Activated T-helper 1 cell treated with anti-CD3 and anti-CD28 coated beads, Interleukin-12 subunit alpha, Interleukin-12 subunit beta, Interleukin-2, Interleukin-4 antibody, amounts not matched to agents 30 ng/mL and 10 ng/mL and 1 ng/mL, durations not matched to agents 14 hours and 24 hours and 36 hours (primary cell): ENCODE measurements at regions not wholly inside any gene's neighbourhood (a gene's known extent, or its start where the extent isn't known, plus 50 kb on each side); places are given as distances from the start of the nearest gene placed in this dataset.

ENCODE experiments used
- DNase-seq: peaks from one replicate; pipeline ENCODE4 v3.0.0; 2021; ENCODE audit warnings: low spot score
- H3K27ac Mint-ChIP-seq: one replicate; pipeline ENCODE4 v1.8.0; 2021; ENCODE audit warnings: mild to moderate bottlenecking, mixed read lengths
- H3K27me3 Mint-ChIP-seq: one replicate; pipeline ENCODE4 v1.8.0; 2022; ENCODE audit warnings: mild to moderate bottlenecking, moderate library complexity, mixed read lengths; ENCODE audit not compliant: insufficient read depth
- H3K36me3 Mint-ChIP-seq: one replicate; pipeline ENCODE4 v1.8.0; 2021; ENCODE audit warnings: low read depth, mixed read lengths
- H3K4me1 Mint-ChIP-seq: one replicate; pipeline ENCODE4 v1.8.0; 2021; ENCODE audit warnings: low read depth, mixed read lengths
- H3K4me3 Mint-ChIP-seq: one replicate; pipeline ENCODE4 v1.8.0; 2021; ENCODE audit warnings: mild to moderate bottlenecking, moderate library complexity, mixed read lengths
- H3K9me3 Mint-ChIP-seq: one replicate; pipeline ENCODE4 v1.8.0; 2021; ENCODE audit warnings: mixed read lengths
- intact Hi-C: fragments of 100-400 bp; cut with micrococcal nuclease; formaldehyde crosslinking; loops from one replicate; pipeline ENCODE4 v1.15.1; 2024

GRCh38 chr11:70872955-70873735, 379.2 kb downstream of the SHANK2 start:
- Mint-ChIP-seq H3K27me3 (peaks cover 4% of the 10 kb centered on the region), H3K4me1 (no peaks in the 10 kb centered on the region), H3K4me3 (no peak overlapping the region), H3K27ac (no peak overlapping the region), H3K9me3 (no peaks in the 10 kb centered on the region), H3K36me3 (no peaks in the 10 kb centered on the region)
- DNase-seq: no peak
- intact Hi-C loops: no loop called here

GRCh38 chr11:70873736-70874412, 378.5 kb downstream of the SHANK2 start:
- no peak for DNase-seq
- Mint-ChIP-seq H3K27me3 (peaks cover 4% of the 10 kb centered on the region), H3K4me3 (no peak overlapping the region), H3K9me3 (no peaks in the 10 kb centered on the region), H3K36me3 (no peaks in the 10 kb centered on the region), H3K27ac (no peak overlapping the region), H3K4me1 (no peaks in the 10 kb centered on the region)
- intact Hi-C loops: no loop called here

- Mint-ChIP-seq H3K4me1 (no peaks in the 10 kb centered on the region), H3K27ac (no peak overlapping the region), H3K36me3 (no peaks in the 10 kb centered on the region), H3K27me3 (peaks cover 4% of the 10 kb centered on the region), H3K9me3 (no peaks in the 10 kb centered on the region), H3K4me3 (no peak overlapping the region)
- intact Hi-C loops: no loop called here
- no peak for DNase-seq
These were observed 375.7 kb downstream of the SHANK2 start for GRCh38 chr11:70876685-70877084.

GRCh38 chr11:70877151-70877550, 375.2 kb downstream of the SHANK2 start:
- no peak overlapping the region for H3K4me3 Mint-ChIP-seq
- H3K36me3 Mint-ChIP-seq: no peaks in the 10 kb centered on the region
- DNase-seq: no peak
- intact Hi-C loops: no loop called here
- H3K27ac Mint-ChIP-seq: no peak overlapping the region
- H3K27me3 Mint-ChIP-seq: peaks cover 4% of the 10 kb centered on the region
- no peaks in the 10 kb centered on the region for H3K9me3 Mint-ChIP-seq
- no peaks in the 10 kb centered on the region for H3K4me1 Mint-ChIP-seq

- no peak overlapping the region for H3K4me3 Mint-ChIP-seq
- no peaks in the 10 kb centered on the region for H3K36me3 Mint-ChIP-seq
- DNase-seq: no peak
- intact Hi-C loops: no loop called here
- peaks cover 4% of the 10 kb centered on the region for H3K27me3 Mint-ChIP-seq
- H3K9me3 Mint-ChIP-seq: no peaks in the 10 kb centered on the region
- no peaks in the 10 kb centered on the region for H3K4me1 Mint-ChIP-seq
- no peak overlapping the region for H3K27ac Mint-ChIP-seq
These were observed 374.0 kb downstream of the SHANK2 start for GRCh38 chr11:70878366-70878765.

- Mint-ChIP-seq H3K36me3 (no peaks in the 10 kb centered on the region), H3K4me1 (no peaks in the 10 kb centered on the region), H3K27me3 (no peaks in the 10 kb centered on the region), H3K4me3 (no peak overlapping the region), H3K9me3 (no peaks in the 10 kb centered on the region), H3K27ac (no peak overlapping the region)
- intact Hi-C loops: no loop called here
- no peak for DNase-seq
These were observed 372.6 kb downstream of the SHANK2 start for GRCh38 chr11:70879601-70880285.

- Mint-ChIP-seq H3K27ac (no peak overlapping the region), H3K36me3 (no peaks in the 10 kb centered on the region), H3K4me1 (no peaks in the 10 kb centered on the region), H3K4me3 (no peak overlapping the region), H3K9me3 (no peaks in the 10 kb centered on the region), H3K27me3 (no peaks in the 10 kb centered on the region)
- DNase-seq: no peak
- intact Hi-C loops: no loop called here
These were observed 372.0 kb downstream of the SHANK2 start for GRCh38 chr11:70880416-70880815.

GRCh38 chr11:70881948-70882715, 370.2 kb downstream of the SHANK2 start:
- no peaks in the 10 kb centered on the region for H3K9me3 Mint-ChIP-seq

GRCh38 chr11:70882716-70883085, 369.7 kb downstream of the SHANK2 start:
- Mint-ChIP-seq H3K4me3 (no peak overlapping the region), H3K9me3 (no peaks in the 10 kb centered on the region), H3K4me1 (no peaks in the 10 kb centered on the region), H3K36me3 (no peaks in the 10 kb centered on the region), H3K27ac (no peak overlapping the region), H3K27me3 (no peaks in the 10 kb centered on the region)
- intact Hi-C loops: no loop called here
- DNase-seq: no peak

More at GRCh38 chr11:70881948-70882715, 370.2 kb downstream of the SHANK2 start:
- intact Hi-C loops: no loop called here
- DNase-seq: no peak
- H3K4me1 Mint-ChIP-seq: no peaks in the 10 kb centered on the region
- H3K4me3 Mint-ChIP-seq: no peak overlapping the region
- no peak overlapping the region for H3K27ac Mint-ChIP-seq
- no peaks in the 10 kb centered on the region for H3K36me3 Mint-ChIP-seq
- no peaks in the 10 kb centered on the region for H3K27me3 Mint-ChIP-seq

GRCh38 chr11:70883323-70883940, 368.9 kb downstream of the SHANK2 start:
- DNase-seq: no peak
- Mint-ChIP-seq H3K4me3 (no peak overlapping the region), H3K27me3 (peaks cover 2% of the 10 kb centered on the region), H3K4me1 (no peaks in the 10 kb centered on the region), H3K27ac (no peak overlapping the region), H3K36me3 (no peaks in the 10 kb centered on the region), H3K9me3 (no peaks in the 10 kb centered on the region)
- intact Hi-C loops: no loop called here

- intact Hi-C loops: no loop called here
- H3K4me1 Mint-ChIP-seq: no peaks in the 10 kb centered on the region
- no peaks in the 10 kb centered on the region for H3K36me3 Mint-ChIP-seq
- H3K27ac Mint-ChIP-seq: no peak overlapping the region
- no peaks in the 10 kb centered on the region for H3K9me3 Mint-ChIP-seq
- H3K27me3 Mint-ChIP-seq: peaks cover 2% of the 10 kb centered on the region
- H3K4me3 Mint-ChIP-seq: no peak overlapping the region
- DNase-seq: no peak
These were observed 368.3 kb downstream of the SHANK2 start for GRCh38 chr11:70883973-70884623.
